ENCODE measurements at regions not wholly inside any gene's neighbourhood (a gene's known extent, or its start where the extent isn't known, plus 50 kb on each side); places are given as distances from the start of the nearest gene placed in this dataset.

GRCh38 chr2:102967451-102967850, 205.6 kb downstream of the TMEM182 start:
- DNase-seq (ENCODE audit: low spot score): no peak

GRCh38 chr2:102968375-102968774, 206.5 kb downstream of the TMEM182 start:
- no peak for DNase-seq (ENCODE audit: low spot score)

DNA sequence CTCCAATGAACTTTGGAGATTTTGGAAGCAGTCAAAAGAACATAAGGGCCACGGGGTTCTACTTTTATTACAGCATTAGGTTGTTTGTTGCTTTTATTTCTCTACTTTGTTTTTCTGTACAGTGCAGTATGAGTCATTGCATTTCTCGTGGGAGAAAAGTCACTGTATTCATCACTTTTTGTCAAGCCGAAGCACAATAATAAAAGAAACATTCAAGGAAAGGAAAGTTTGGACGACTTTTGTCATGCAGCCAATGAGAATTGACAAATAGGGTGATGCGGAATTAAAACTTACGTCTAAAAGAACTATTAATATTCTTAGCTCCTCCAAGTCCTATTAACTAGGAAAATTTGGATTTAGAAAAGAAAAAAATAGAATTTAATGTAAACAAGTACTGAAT, 209.9 kb downstream of the TMEM182 start:
- no peak for DNase-seq (ENCODE audit: low spot score)

DNA sequence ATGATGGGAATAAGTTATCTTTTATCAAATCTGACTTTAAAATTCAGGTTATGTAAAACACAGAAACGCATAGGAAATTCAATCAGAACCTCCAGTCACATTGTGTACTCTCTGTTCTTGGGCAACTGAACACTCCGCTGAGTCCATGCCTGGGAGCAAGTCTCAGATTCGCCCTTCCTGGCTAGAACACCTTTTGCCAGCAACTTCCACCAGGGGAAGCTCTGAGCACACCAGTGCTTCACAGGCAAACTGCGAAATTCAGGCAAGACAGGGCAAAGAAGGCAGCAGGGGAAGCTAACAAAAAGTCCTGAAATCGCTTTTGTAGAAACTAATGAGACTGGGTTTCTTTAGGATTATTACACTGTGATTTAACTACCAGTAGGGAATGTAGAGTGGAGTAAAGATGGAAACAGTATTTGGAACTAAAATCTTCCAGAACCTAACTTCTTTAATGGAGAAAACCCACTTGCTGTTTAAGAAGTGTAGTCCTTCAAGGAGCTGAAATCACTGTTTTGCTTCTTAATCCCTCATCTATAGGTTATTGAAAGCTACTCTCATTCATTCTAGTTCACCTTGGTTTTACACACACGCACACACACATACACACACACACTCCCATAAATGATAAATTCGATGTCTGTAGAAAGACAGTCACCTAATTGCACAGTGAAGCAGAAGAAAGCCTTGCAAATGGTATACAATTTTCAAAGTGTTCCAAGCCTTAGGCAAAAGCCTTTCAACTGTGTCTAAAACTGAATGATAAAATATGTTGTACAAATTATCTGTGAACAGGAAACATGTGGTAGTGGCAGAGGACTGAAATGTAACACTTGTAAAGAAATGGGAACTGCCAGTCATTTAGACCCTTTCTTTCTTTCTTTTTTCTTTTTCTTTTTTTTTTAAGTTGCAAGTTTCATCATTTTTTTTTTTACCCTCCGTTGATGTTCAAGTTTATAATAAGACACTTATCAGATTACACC, 214.5 kb downstream of the TMEM182 start:
- DNase-seq (ENCODE audit: low spot score): peak; percentile 65

DNA sequence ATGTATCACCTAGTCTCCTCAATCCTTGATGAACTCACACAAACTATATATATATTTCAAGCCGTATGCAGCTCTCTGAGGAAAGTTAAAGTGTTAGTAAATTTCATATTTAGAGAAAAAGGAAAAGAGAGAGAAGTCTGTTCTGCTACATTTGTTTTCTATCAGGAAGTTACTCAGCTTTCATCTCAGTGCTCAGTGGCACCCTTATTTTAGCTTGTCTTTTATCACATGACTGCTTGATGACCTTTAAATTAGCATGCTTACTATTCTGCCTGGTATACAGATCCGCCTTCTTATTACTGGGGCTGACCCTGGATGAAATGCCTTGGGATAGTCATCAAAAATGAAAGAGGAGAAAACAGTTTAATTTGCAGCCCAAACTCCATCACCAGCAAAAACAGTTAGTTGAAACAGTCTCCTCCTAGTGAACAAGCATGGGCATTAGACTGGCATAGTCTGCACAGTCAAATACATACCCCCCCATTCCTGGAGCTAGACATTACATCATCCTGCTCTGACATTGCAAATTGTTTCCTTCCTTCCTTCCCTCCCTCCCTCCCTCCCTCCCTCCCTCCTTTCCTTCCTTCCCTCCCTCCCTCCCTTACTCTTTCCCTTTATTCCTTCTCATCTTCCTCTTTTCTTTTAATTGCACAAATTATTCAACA, 215.7 kb downstream of the TMEM182 start:
- DNase-seq (ENCODE audit: low spot score): no peak

GRCh38 chr2:102978091-102978490, 216.3 kb downstream of the TMEM182 start:
- DNase-seq (ENCODE audit: low spot score): no peak

- DNase-seq (ENCODE audit: low spot score): no peak
Observed at GRCh38 chr2:102979429-102979828, 217.6 kb downstream of the TMEM182 start.

GRCh38 chr2:102983786-102984185, 222.0 kb downstream of the TMEM182 start:
- DNase-seq (ENCODE audit: low spot score): no peak

- DNase-seq (ENCODE audit: low spot score): no peak
Observed at GRCh38 chr2:102986826-102987490, 225.1 kb downstream of the TMEM182 start.

- no peak for DNase-seq (ENCODE audit: low spot score)
Observed at GRCh38 chr2:102992607-102993006, 230.8 kb downstream of the TMEM182 start.

- DNase-seq (ENCODE audit: low spot score): no peak
Observed at GRCh38 chr2:102999958-103000357, 238.1 kb downstream of the TMEM182 start.

DNA sequence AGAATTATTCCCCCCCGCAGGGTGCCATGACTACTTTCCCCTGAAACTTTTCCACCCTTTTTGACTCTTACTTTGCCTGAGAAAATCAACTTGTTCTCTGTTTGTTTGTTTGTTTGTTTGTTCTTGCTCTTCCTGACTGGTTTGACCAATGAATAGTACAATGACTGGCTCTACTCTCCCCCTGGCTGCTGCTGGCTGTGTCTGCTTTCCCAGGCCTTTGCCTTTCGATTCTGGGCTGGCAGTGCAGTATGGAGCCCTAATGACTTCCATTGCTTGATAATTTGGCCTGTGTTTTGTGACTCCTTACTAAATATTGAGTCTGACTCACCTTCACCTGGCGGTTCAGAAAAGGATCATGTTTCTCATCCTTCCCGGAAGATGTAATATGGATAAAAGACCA, 241.1 kb downstream of the TMEM182 start:
- no peak for DNase-seq (ENCODE audit: low spot score)

GRCh38 chr2:103003750-103004260, 242.0 kb downstream of the TMEM182 start:
- DNase-seq (ENCODE audit: low spot score): no peak

- no peak for DNase-seq (ENCODE audit: low spot score)
Observed at GRCh38 chr2:103004426-103004942, 242.7 kb downstream of the TMEM182 start.

DNA sequence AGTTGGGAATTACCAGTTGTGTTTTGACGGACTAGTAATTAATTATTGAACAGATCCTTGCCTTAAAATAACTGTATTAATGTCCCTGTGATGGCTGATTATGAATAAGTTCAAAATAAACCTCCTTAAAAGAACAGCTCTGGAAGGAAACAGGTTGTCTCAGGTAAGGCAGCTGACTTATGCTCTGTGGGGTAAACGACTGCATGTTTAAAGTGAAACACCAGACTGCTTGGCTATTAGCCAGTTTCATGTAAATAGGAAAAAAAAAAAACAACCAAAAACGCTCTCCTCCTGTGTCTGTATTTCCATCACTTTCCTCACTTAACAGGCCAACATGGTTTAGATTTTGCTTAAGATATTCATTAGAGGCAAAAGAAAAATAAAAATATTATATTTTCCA, 243.6 kb downstream of the TMEM182 start:
- no peak for DNase-seq (ENCODE audit: low spot score)

DNA sequence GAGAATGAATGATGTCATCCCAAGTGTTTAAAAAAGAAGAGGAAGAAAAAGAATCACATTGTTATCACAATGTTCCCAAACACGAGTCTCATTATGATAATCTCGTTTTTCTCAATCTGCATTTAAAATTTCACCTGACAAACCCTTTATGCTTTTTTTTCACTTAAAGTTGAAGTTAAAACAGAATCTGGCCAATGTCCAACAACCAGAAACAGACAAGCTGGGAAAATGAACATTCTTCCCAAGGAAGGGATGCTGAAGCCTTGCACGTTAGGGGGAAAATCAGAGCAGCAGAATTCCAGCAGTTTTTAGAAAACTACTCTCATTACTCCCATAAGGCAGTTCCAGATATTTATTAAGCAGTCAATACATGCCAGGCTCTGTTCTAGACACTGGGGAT, 245.3 kb downstream of the TMEM182 start:
- DNase-seq (ENCODE audit: low spot score): no peak

DNA sequence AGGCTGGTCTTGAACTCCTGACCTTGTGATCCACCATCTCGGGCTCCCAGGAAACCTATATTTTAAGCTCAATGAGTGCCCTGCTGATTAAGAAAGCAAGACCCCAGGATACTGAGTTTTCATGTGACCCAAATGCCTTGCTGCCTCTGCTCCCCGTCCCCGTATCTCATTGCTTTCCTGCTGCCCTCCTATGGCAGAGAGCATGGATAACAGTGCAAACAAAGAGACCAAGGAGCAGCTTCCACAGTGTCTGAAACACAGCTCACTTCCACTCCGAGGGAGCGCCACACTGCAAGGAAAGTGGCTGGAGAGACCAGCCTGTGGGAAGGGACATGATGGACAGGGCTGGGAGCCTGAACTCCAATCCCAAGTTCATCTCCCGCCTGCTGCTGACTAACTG, 246.8 kb downstream of the TMEM182 start:
- peak; percentile 45 for DNase-seq (ENCODE audit: low spot score)

- no peak for DNase-seq (ENCODE audit: low spot score)
Observed at GRCh38 chr2:103009871-103010270, 248.0 kb downstream of the TMEM182 start.

DNA sequence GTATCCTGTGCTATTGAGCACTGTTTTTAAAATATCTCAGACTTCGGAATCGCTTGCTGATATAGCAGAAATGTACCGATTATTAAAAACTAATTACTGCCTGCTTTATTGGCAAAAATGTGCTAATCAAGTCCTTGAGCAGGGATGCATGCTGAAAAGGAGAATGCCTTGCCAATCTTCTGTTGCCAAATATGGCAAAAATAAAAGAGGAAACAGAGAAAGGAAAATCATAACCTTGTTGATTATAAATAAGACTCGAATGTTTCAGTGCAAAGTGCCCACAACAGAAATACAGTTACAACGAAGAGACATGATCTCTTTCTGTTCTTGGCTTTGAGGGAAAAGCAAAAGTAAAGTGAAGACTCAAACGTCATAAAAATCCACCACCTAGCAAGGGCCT, 248.5 kb downstream of the TMEM182 start:
- no peak for DNase-seq (ENCODE audit: low spot score)

DNA sequence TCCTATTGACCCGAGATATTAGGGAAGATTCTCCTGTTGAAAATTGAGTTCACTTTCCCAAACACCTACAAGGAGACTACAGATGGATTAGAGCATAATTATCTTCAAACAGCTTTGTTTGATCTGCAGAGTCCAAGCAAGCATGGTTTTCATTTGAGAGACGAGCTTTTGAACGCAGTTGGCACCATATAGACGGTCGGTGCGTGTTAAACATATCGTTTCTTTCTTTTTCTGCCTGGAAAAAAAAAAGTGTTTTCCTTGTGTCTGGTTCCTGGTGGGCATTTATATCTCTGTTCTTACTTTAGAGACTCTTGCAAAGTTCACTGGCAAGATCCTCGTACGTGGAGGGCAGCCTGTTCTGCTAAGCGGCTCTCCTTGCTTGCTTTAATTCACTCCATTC, 248.9 kb downstream of the TMEM182 start:
- DNase-seq (ENCODE audit: low spot score): no peak

DNA sequence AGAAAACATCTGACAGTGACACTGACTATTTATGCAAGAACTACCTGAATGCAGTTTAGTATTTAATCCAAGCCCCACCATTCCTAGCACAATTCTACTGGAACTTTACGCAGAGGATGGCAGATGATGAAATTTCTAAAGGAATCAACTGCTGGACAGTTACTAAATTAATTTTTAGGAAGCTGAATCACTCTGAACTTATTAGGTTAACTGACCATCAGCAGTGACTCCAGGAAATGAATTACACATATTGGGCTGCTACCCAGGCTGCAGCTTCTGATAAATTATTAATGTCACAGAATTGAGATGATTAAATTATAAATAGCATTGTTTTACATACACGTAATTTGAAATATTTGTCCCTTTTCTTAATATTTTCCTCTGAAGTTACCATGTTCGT, 250.8 kb downstream of the TMEM182 start:
- no peak for DNase-seq (ENCODE audit: low spot score)

DNA sequence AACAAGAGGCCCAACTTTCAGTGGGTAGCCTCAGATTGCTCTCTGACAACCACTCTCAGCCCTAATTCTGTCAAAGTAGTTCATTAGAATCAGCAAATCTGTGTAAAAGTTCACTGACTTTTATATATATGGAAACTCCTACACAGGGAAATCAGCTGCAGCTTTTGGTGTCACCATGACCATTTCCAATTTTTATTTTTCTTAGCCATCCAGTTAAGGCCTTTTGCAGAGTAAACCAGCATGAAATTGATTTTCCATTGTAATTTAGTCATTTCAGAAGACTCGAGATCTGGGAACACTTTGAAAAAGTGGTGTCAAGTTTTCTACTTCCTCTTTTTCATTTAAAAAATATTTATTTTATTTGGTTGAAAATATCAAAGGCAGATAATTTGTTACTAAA, 263.2 kb downstream of the TMEM182 start:
- DNase-seq (ENCODE audit: low spot score): no peak
